ENCODE measurements at regions not wholly inside any gene's neighbourhood (a gene's known extent, or its start where the extent isn't known, plus 50 kb on each side); places are given as distances from the start of the nearest gene placed in this dataset.

- Histone ChIP-seq H3K4me1 (replicated peaks in 1 of 2) (peaks cover 22 to 39% of the 10 kb centered on the region in 2 donors), H3K4me3 (no peak overlapping the region), H3K27ac (peak overlapping the region; percentile 20 to 41)
- ATAC-seq (replicated peaks in 6 of 8): peak in 5 of 8 experiments; percentile 41 to 71 (median 65)
- in situ Hi-C loops (cut with MboI; ENCODE audit: low pct_unique_long_range_greater_than_20kb in 2 of 9, low sequenced_read_pairs in 9 of 9, unreplicated experiment in 9 of 9): no loop called here
- WGBS, 10 experiments: 20 to 92% (median 60%) methylated on average over 1 to 6 of the region's 18 CpGs; no CpG with 5 or more reads in 4 of the 10 experiments
Observed at GRCh38 chr17:73759734-73760438, 115.6 kb upstream of the SDK2 start.

GRCh38 chr17:73760439-73760758 lies 116.2 kb upstream of the SDK2 start:
- peak in 5 of 8 experiments; percentile 42 to 51 (median 49) for ATAC-seq (replicated peaks in 6 of 8)
- in situ Hi-C loops (cut with MboI; ENCODE audit: low pct_unique_long_range_greater_than_20kb in 2 of 9, low sequenced_read_pairs in 9 of 9, unreplicated experiment in 9 of 9): no loop called here

GRCh38 chr17:73765824-73766563 lies 121.7 kb upstream of the SDK2 start:
- in situ Hi-C loops (cut with MboI; ENCODE audit: low pct_unique_long_range_greater_than_20kb in 2 of 9, low sequenced_read_pairs in 9 of 9, unreplicated experiment in 9 of 9): no loop called here

More at GRCh38 chr17:73760439-73760758, 116.2 kb upstream of the SDK2 start:
- Histone ChIP-seq H3K27ac (peak overlapping the region; percentile 7 to 41), H3K4me3 (no peak overlapping the region), H3K4me1 (replicated peaks in 1 of 2) (peaks cover 22 to 39% of the 10 kb centered on the region in 2 donors)
- WGBS, 10 experiments: 69 to 100% (median 94%) methylated on average over 2 to 3 of the region's 5 CpGs; no CpG with 5 or more reads in 6 of the 10 experiments

GRCh38 chr17:73767696-73768095 lies 123.5 kb upstream of the SDK2 start:
- Histone ChIP-seq H3K4me1 (replicated peaks in 1 of 2) (peaks cover 26% of the 10 kb centered on the region in 2 donors), H3K27ac (no peak overlapping the region), H3K4me3 (no peak overlapping the region)
- WGBS, 10 experiments: 40 to 100% (median 80%) methylated on average over 1 to 4 of the region's 7 CpGs; no CpG with 5 or more reads in 5 of the 10 experiments
- in situ Hi-C loops (cut with MboI; ENCODE audit: low pct_unique_long_range_greater_than_20kb in 2 of 9, low sequenced_read_pairs in 9 of 9, unreplicated experiment in 9 of 9): no loop called here
- no peak for ATAC-seq (replicated peaks in 6 of 8)

More at GRCh38 chr17:73765824-73766563, 121.7 kb upstream of the SDK2 start:
- Histone ChIP-seq H3K4me1 (replicated peaks in 1 of 2) (peaks cover 23 to 24% of the 10 kb centered on the region in 2 donors), H3K4me3 (no peak overlapping the region), H3K27ac (no peak overlapping the region)
- WGBS, 10 experiments: 33 to 100% (median 72%) methylated on average over 1 to 15 of the region's 17 CpGs; no CpG with 5 or more reads in 2 of the 10 experiments
- ATAC-seq (replicated peaks in 6 of 8): no peak

- peaks cover 26 to 27% of the 10 kb centered on the region in 2 donors for H3K4me1 ChIP-seq (replicated peaks in 1 of 2)
- no peak for ATAC-seq (replicated peaks in 6 of 8)
- in situ Hi-C loops (cut with MboI; ENCODE audit: low pct_unique_long_range_greater_than_20kb in 2 of 9, low sequenced_read_pairs in 9 of 9, unreplicated experiment in 9 of 9): no loop called here
- no peak overlapping the region for H3K4me3 ChIP-seq
- no peak overlapping the region for H3K27ac ChIP-seq
- WGBS, 10 experiments: 40 to 93% (median 81%) methylated on average over 1 to 2 of the region's 2 CpGs; no CpG with 5 or more reads in 6 of the 10 experiments
Observed at GRCh38 chr17:73768691-73769090, 124.4 kb upstream of the SDK2 start.

- Histone ChIP-seq H3K4me3 (no peak overlapping the region), H3K4me1 (replicated peaks in 1 of 2) (peaks cover 30 to 35% of the 10 kb centered on the region in 2 donors), H3K27ac (no peak overlapping the region)
- WGBS, 10 experiments: 30 to 72% methylated on average over 2 to 3 of the region's 3 CpGs; no CpG with 5 or more reads in 8 of the 10 experiments
- in situ Hi-C loops (cut with MboI; ENCODE audit: low pct_unique_long_range_greater_than_20kb in 2 of 9, low sequenced_read_pairs in 9 of 9, unreplicated experiment in 9 of 9): no loop called here
- peak in 5 of 8 experiments; percentile 17 to 72 (median 52) for ATAC-seq (replicated peaks in 6 of 8)
Observed at GRCh38 chr17:73769479-73769878, 125.2 kb upstream of the SDK2 start.

- Histone ChIP-seq H3K4me3 (no peak overlapping the region), H3K27ac (peak overlapping the region; percentile 45 to 59), H3K4me1 (replicated peaks in 1 of 2) (peaks cover 37 to 40% of the 10 kb centered on the region in 2 donors)
- in situ Hi-C loops (cut with MboI; ENCODE audit: low pct_unique_long_range_greater_than_20kb in 2 of 9, low sequenced_read_pairs in 9 of 9, unreplicated experiment in 9 of 9): no loop called here
- ATAC-seq (replicated peaks in 6 of 8): peak; percentile 86 to 96 (median 91)
- 0 to 100% (median 80%) methylated on average over 1 to 4 of the region's 12 CpGs; no CpG with 5 or more reads in 2 of the 10 experiments for WGBS, 10 experiments
Observed at GRCh38 chr17:73770115-73770848, 126.0 kb upstream of the SDK2 start.

- Histone ChIP-seq H3K4me3 (no peak overlapping the region), H3K27ac (peak overlapping the region; percentile 45 to 59), H3K4me1 (replicated peaks in 1 of 2) (peaks cover 40 to 42% of the 10 kb centered on the region in 2 donors)
- in situ Hi-C loops (cut with MboI; ENCODE audit: low pct_unique_long_range_greater_than_20kb in 2 of 9, low sequenced_read_pairs in 9 of 9, unreplicated experiment in 9 of 9): no loop called here
- WGBS, 10 experiments: 50 to 86% (median 55%) methylated on average over 1 to 5 of the region's 6 CpGs; no CpG with 5 or more reads in 6 of the 10 experiments
- peak in 3 of 8 experiments; percentile 37 to 50 (median 40) for ATAC-seq (replicated peaks in 6 of 8)
Observed at GRCh38 chr17:73770849-73771229, 126.6 kb upstream of the SDK2 start.

- 12 to 83% (median 60%) methylated on average over 1 to 3 of the region's 5 CpGs; no CpG with 5 or more reads in 5 of the 10 experiments for WGBS, 10 experiments
- in situ Hi-C loops (cut with MboI; ENCODE audit: low pct_unique_long_range_greater_than_20kb in 2 of 9, low sequenced_read_pairs in 9 of 9, unreplicated experiment in 9 of 9): no loop called here
- H3K27ac ChIP-seq: no peak overlapping the region
- no peak overlapping the region for H3K4me3 ChIP-seq
- H3K4me1 ChIP-seq (replicated peaks in 1 of 2): peaks cover 38 to 42% of the 10 kb centered on the region in 2 donors
- ATAC-seq (replicated peaks in 6 of 8): no peak
Observed at GRCh38 chr17:73772107-73772705, 128.0 kb upstream of the SDK2 start.

GRCh38 chr17:73773702-73774101 lies 129.5 kb upstream of the SDK2 start:
- no peak for ATAC-seq (replicated peaks in 6 of 8)
- in situ Hi-C loops (cut with MboI; ENCODE audit: low pct_unique_long_range_greater_than_20kb in 2 of 9, low sequenced_read_pairs in 9 of 9, unreplicated experiment in 9 of 9): no loop called here
- WGBS, 10 experiments: 6 to 86% (median 67%) methylated on average over 2 to 5 of the region's 7 CpGs; no CpG with 5 or more reads in 4 of the 10 experiments

GRCh38 chr17:73774852-73775251 lies 130.6 kb upstream of the SDK2 start:
- Histone ChIP-seq H3K27ac (peak overlapping the region in 1 of 2 donors; percentile 24), H3K4me1 (replicated peaks in 1 of 2) (peaks cover 32 to 33% of the 10 kb centered on the region in 2 donors), H3K4me3 (no peak overlapping the region)
- in situ Hi-C loops (cut with MboI; ENCODE audit: low pct_unique_long_range_greater_than_20kb in 2 of 9, low sequenced_read_pairs in 9 of 9, unreplicated experiment in 9 of 9): loop anchor here in 1 of 9 experiments (25.0 kb wide), 1 partner anchor 112 kb away; no protein-coding TSS in a partner anchor
- peak in 1 of 8 experiments; percentile 18 for ATAC-seq (replicated peaks in 6 of 8)
- 47 to 90% (median 77%) methylated on average over 2 to 7 of the region's 7 CpGs; no CpG with 5 or more reads in 1 of the 10 experiments for WGBS, 10 experiments

More at GRCh38 chr17:73773702-73774101, 129.5 kb upstream of the SDK2 start:
- Histone ChIP-seq H3K4me3 (no peak overlapping the region), H3K4me1 (replicated peaks in 1 of 2) (peaks cover 38 to 39% of the 10 kb centered on the region in 2 donors), H3K27ac (no peak overlapping the region)

Data from motor neuron (in vitro differentiated cells).